Testis (tissue), 2 donors: ENCODE measurements at regions not wholly inside any gene's neighbourhood (a gene's known extent, or its start where the extent isn't known, plus 50 kb on each side); places are given as distances from the start of the nearest gene placed in this dataset.

Experiments used
- DNase-seq: peaks from one replicate; pipeline ENCODE4 v3.0.0-alpha.2; 2019
- H3K27ac ChIP-seq, 2 donors: fragments of 200-600 bp; sonication (generic); one replicate each; pipeline ENCODE4 v1.5.1; 2019
- H3K27me3 ChIP-seq: fragments of 200-600 bp; sonication (generic); one replicate; pipeline ENCODE4 v1.5.1; 2019
- H3K36me3 ChIP-seq: fragments of 200-600 bp; sonication (generic); one replicate; pipeline ENCODE4 v1.5.1; 2017; ENCODE audit warnings: low read depth; ENCODE audit errors: missing control alignments
- H3K4me1 ChIP-seq: fragments of 200-600 bp; sonication (generic); one replicate; pipeline ENCODE4 v1.5.1; 2019
- H3K4me3 ChIP-seq, 2 donors: fragments of 200-600 bp; sonication (generic); one replicate each; pipeline ENCODE4 v1.5.1; 2017 to 2019
- H3K9me3 ChIP-seq: fragments of 200-600 bp; sonication (generic); one replicate; pipeline ENCODE4 v1.5.1; 2017
- POLR2A ChIP-seq: fragments of 450-650 bp; IDR thresholded peaks from one replicate; pipeline ENCODE4 v1.6.1; 2017; ENCODE audit warnings: antibody characterized with exemption, mild to moderate bottlenecking, moderate library complexity
- WGBS, 2 donors: methylation state at CpG; one replicate each; pipeline ENCODE4 v1.1.5; 2018; 5-methylcytosine and 5-hydroxymethylcytosine counted together
- intact Hi-C: fragments of 100-400 bp; cut with DNase I; formaldehyde crosslinking; loops from one replicate; pipeline ENCODE4 v1.15.1; 2023; ENCODE audit warnings: low total_unique reads
- TF ChIP-seq, protein P1 (sequence below), 3 experiments: fragments of 450-650 bp in 2 of 3; fragments of 200-600 bp in 1 of 3; sonication (generic) in 1 of 3; IDR thresholded peaks; one replicate each; pipeline ENCODE4 v1.5.1; 2016 to 2019; ENCODE audit warnings: antibody characterized with exemption in 3 of 3, mild to moderate bottlenecking in 2 of 3, moderate library complexity in 1 of 3

DNA sequence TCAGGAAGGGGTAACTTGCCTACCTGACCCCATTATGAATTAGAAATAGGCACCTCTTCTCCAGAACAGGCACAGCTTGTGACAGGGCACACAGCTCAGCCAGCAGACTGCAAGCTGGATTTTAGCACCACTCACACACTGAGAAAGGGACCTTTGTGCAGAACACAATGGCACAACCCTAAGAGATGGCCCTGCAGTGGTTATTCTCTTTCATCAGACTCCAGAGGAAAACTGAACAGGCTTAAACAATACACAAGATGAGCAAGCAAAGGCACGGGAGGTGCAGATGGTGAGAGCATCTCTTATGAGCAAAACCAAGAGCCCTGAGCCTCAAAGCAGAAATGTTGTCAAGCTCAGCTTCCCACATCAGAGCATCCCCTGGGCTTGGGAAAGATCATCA lies 93.8 kb upstream of the LRRC55 start:
- WGBS, 2 donors, result 63 to 75% methylated on average over 1 of the region's 1 CpG
- Histone ChIP-seq H3K36me3 (no peaks in the 10 kb centered on the region), H3K27ac (no peak overlapping the region), H3K4me1 (no peaks in the 10 kb centered on the region), H3K9me3 (no peaks in the 10 kb centered on the region), H3K27me3 (no peaks in the 10 kb centered on the region), H3K4me3 (no peak overlapping the region)
- TF ChIP-seq POLR2A, result no peak
- TF ChIP-seq, protein P1, sequence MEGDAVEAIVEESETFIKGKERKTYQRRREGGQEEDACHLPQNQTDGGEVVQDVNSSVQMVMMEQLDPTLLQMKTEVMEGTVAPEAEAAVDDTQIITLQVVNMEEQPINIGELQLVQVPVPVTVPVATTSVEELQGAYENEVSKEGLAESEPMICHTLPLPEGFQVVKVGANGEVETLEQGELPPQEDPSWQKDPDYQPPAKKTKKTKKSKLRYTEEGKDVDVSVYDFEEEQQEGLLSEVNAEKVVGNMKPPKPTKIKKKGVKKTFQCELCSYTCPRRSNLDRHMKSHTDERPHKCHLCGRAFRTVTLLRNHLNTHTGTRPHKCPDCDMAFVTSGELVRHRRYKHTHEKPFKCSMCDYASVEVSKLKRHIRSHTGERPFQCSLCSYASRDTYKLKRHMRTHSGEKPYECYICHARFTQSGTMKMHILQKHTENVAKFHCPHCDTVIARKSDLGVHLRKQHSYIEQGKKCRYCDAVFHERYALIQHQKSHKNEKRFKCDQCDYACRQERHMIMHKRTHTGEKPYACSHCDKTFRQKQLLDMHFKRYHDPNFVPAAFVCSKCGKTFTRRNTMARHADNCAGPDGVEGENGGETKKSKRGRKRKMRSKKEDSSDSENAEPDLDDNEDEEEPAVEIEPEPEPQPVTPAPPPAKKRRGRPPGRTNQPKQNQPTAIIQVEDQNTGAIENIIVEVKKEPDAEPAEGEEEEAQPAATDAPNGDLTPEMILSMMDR (IDR thresholded peaks at IDR 0.05), result no peak
- no peak for DNase-seq
- intact Hi-C loops, result no loop called here

GRCh38 chr11:57092028-57092698 lies 89.6 kb upstream of the LRRC55 start:
- 87 to 88% methylated on average over 7 to 9 of the region's 9 CpGs for WGBS, 2 donors
- intact Hi-C loops, result no loop called here

DNA sequence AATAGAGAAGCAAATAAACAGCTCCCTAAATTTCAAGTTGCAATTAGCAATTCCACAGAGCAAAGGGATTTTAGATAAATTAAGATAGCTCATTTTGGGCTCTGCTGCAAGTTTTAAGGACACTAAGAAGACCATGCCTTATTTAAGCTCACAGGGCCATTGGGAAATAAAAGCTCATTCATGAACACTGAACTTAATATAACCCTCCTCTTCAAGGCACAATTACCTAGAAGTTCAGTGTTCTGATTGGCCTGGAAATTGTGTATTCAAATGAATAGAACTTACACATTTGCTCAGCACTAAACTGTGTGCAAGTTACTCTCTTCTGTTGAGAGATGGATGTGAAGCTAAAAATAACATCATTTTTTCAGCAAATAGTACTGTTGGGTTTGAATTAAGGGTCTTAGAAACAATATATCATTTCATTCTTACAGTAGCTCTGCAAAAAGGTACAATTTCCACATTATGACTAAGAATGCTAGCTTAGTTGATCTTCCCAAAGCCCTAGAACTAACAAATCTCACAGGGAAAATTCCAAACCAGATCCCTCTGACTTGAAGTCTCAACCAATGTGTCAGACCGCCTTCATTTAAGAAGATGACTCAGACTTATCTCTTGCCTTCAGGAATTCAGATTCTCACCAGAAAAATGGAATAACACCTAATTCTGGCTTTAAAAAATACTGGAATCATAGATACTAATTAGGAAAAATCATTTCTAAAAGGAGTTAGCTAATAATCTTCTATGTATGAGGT lies 87.4 kb upstream of the LRRC55 start:
- 89 to 90% methylated on average over 1 of the region's 1 CpG for WGBS, 2 donors
- H3K27ac ChIP-seq, result no peak overlapping the region
- no peak overlapping the region for H3K4me3 ChIP-seq
- H3K27me3 ChIP-seq, result no peaks in the 10 kb centered on the region
- TF ChIP-seq POLR2A, result no peak
- intact Hi-C loops, result no loop called here
- DNase-seq, result no peak
- no peaks in the 10 kb centered on the region for H3K4me1 ChIP-seq
- no peaks in the 10 kb centered on the region for H3K36me3 ChIP-seq
- no peaks in the 10 kb centered on the region for H3K9me3 ChIP-seq

More at GRCh38 chr11:57092028-57092698, 89.6 kb upstream of the LRRC55 start:
- DNase-seq, result no peak
- Histone ChIP-seq H3K27ac (no peak overlapping the region), H3K36me3 (no peaks in the 10 kb centered on the region), H3K27me3 (no peaks in the 10 kb centered on the region), H3K9me3 (no peaks in the 10 kb centered on the region), H3K4me1 (no peaks in the 10 kb centered on the region), H3K4me3 (no peak overlapping the region)
- TF ChIP-seq, protein P1 (IDR thresholded peaks at IDR 0.05), result no peak
- TF ChIP-seq POLR2A, result no peak

GRCh38 chr11:57095417-57095816 lies 86.3 kb upstream of the LRRC55 start:
- TF ChIP-seq, protein P1 (IDR thresholded peaks at IDR 0.05), result no peak
- no peak for TF ChIP-seq POLR2A
- no peak overlapping the region for H3K27ac ChIP-seq
- intact Hi-C loops, result no loop called here
- H3K36me3 ChIP-seq, result no peaks in the 10 kb centered on the region
- H3K4me1 ChIP-seq, result no peaks in the 10 kb centered on the region
- WGBS, 2 donors, result 83 to 92% methylated on average over 3 of the region's 3 CpGs
- no peak overlapping the region for H3K4me3 ChIP-seq
- H3K27me3 ChIP-seq, result no peaks in the 10 kb centered on the region
- no peaks in the 10 kb centered on the region for H3K9me3 ChIP-seq
- DNase-seq, result no peak

- 67 to 75% methylated on average over 3 of the region's 3 CpGs for WGBS, 2 donors
- intact Hi-C loops, result no loop called here
- Histone ChIP-seq H3K9me3 (no peaks in the 10 kb centered on the region), H3K4me1 (no peaks in the 10 kb centered on the region), H3K36me3 (no peaks in the 10 kb centered on the region), H3K4me3 (no peak overlapping the region), H3K27me3 (no peaks in the 10 kb centered on the region), H3K27ac (no peak overlapping the region)
- DNase-seq, result no peak
- TF ChIP-seq POLR2A, result no peak
- TF ChIP-seq, protein P1 (IDR thresholded peaks at IDR 0.05), result no peak
Measured at GRCh38 chr11:57095896-57096295, 85.9 kb upstream of the LRRC55 start.
